ENCODE measurements at regions not wholly inside any gene's neighbourhood (a gene's known extent, or its start where the extent isn't known, plus 50 kb on each side); places are given as distances from the start of the nearest gene placed in this dataset.

GRCh38 chr15:31257286-31257685 lies 69.3 kb upstream of the KLF13 start:
- DNase-seq (ENCODE audit: low spot score) = no peak
- no peak for TF ChIP-seq POLR2A (IDR thresholded peaks at IDR 0.05)
- no peak for TF ChIP-seq POLR2AphosphoS5 (IDR thresholded peaks at IDR 0.05)
- TF ChIP-seq CTCF (IDR thresholded peaks at IDR 0.05) = no peak
- Histone ChIP-seq H3K27ac (no peak overlapping the region), H3K9me3 (no peaks in the 10 kb centered on the region), H3K4me3 (no peak overlapping the region), H3K36me3 (no peaks in the 10 kb centered on the region), H3K27me3 (replicated peaks; ENCODE audit: insufficient read depth) (no peaks in the 10 kb centered on the region), H3K4me1 (replicated peaks) (peaks cover 8% of the 10 kb centered on the region)
- intact Hi-C loops (cut with DNase I) = no loop called here
- 63% methylated on average over 1 of the region's 1 CpG for WGBS

GRCh38 chr15:31258260-31258659 lies 68.4 kb upstream of the KLF13 start:
- 98% methylated on average over 2 of the region's 2 CpGs for whole genome bisulfite sequencing
- DNase-seq (ENCODE audit: low spot score) = no peak
- no peaks in the 10 kb centered on the region for H3K36me3 ChIP-seq
- intact Hi-C loops (cut with DNase I) = no loop called here
- TF ChIP-seq POLR2A (IDR thresholded peaks at IDR 0.05) (no peak), CTCF (IDR thresholded peaks at IDR 0.05) (no peak), POLR2AphosphoS5 (IDR thresholded peaks at IDR 0.05) (no peak)
- no peaks in the 10 kb centered on the region for H3K9me3 ChIP-seq
- no peak overlapping the region for H3K4me3 ChIP-seq
- peaks cover 8% of the 10 kb centered on the region for H3K4me1 ChIP-seq (replicated peaks)
- no peaks in the 10 kb centered on the region for H3K27me3 ChIP-seq (replicated peaks; ENCODE audit: insufficient read depth)
- no peak overlapping the region for H3K27ac ChIP-seq

GRCh38 chr15:31259562-31260252 lies 66.9 kb upstream of the KLF13 start:
- 100% methylated on average over 1 of the region's 1 CpG for WGBS
- H3K27ac ChIP-seq = no peak overlapping the region
- H3K4me1 ChIP-seq (replicated peaks) = peaks cover 8% of the 10 kb centered on the region
- no peaks in the 10 kb centered on the region for H3K27me3 ChIP-seq (replicated peaks; ENCODE audit: insufficient read depth)
- intact Hi-C loops (cut with DNase I) = no loop called here
- TF ChIP-seq CTCF (IDR thresholded peaks at IDR 0.05) = no peak
- no peak for TF ChIP-seq POLR2A (IDR thresholded peaks at IDR 0.05)
- no peak for TF ChIP-seq POLR2AphosphoS5 (IDR thresholded peaks at IDR 0.05)
- no peak for DNase-seq (ENCODE audit: low spot score)
- H3K9me3 ChIP-seq = no peaks in the 10 kb centered on the region
- no peak overlapping the region for H3K4me3 ChIP-seq
- H3K36me3 ChIP-seq = no peaks in the 10 kb centered on the region

- no peak for TF ChIP-seq POLR2A (IDR thresholded peaks at IDR 0.05)
- TF ChIP-seq CTCF (IDR thresholded peaks at IDR 0.05) = no peak
- no peak for TF ChIP-seq POLR2AphosphoS5 (IDR thresholded peaks at IDR 0.05)
- Histone ChIP-seq H3K27ac (no peak overlapping the region), H3K27me3 (replicated peaks; ENCODE audit: insufficient read depth) (no peaks in the 10 kb centered on the region), H3K4me1 (replicated peaks) (peaks cover 6% of the 10 kb centered on the region), H3K9me3 (no peaks in the 10 kb centered on the region), H3K4me3 (no peak overlapping the region), H3K36me3 (no peaks in the 10 kb centered on the region)
- intact Hi-C loops (cut with DNase I) = no loop called here
- WGBS = 92% methylated on average over 11 of the region's 11 CpGs
- no peak for DNase-seq (ENCODE audit: low spot score)
These were observed 65.9 kb upstream of the KLF13 start for GRCh38 chr15:31260646-31261265.

All from prostate gland (tissue), 2 donors.